ENCODE measurements at regions not wholly inside any gene's neighbourhood (a gene's known extent, or its start where the extent isn't known, plus 50 kb on each side); places are given as distances from the start of the nearest gene placed in this dataset.

DNA sequence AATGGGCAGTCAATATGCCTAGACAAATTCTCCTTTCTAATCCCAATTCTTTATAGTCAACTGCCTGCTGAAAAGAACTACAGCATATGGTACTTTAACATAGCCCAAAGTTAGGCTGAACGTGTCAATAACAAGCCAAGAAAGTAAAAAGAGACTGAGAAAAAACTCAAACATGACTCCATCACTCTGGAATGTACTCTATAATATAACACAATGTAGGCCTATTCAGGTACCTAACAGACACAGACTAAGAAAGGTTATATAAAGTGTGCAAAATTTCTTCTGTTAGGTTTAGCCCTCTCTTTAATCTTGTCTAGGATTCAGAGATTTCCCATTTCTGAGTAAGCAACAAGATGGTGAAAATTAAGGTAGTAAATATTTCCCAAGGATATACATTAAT, 209.7 kb upstream of the PRR16 start:
- TF ChIP-seq EZH2 (IDR thresholded peaks at IDR 0.05; ENCODE audit: borderline replicate concordance, insufficient read depth, low read depth, low read length, poor library complexity, severe bottlenecking) (no peak), CTCF (IDR thresholded peaks at IDR 0.05) (no peak)
- H3K27me3 Mint-ChIP-seq, result no peaks in the 10 kb centered on the region
- Histone ChIP-seq H3K4me3 (ENCODE audit: control extremely low read depth in 1 of 5, extremely low read depth in 1 of 5, insufficient read depth in 1 of 5, low read depth in 2 of 5, low read length in 4 of 5) (no peak overlapping the region), H3K9ac (ENCODE audit: low read length) (no peak overlapping the region), H2AFZ (ENCODE audit: insufficient read depth, low read depth, low read length, poor library complexity, severe bottlenecking) (no peak overlapping the region), H3K4me1 (ENCODE audit: control insufficient read depth in 2 of 2, insufficient read depth in 2 of 2, low read length in 2 of 2) (no peaks in the 10 kb centered on the region), H3K9me3 (ENCODE audit: control extremely low read depth in 1 of 3, control insufficient read depth in 2 of 3, insufficient read depth in 1 of 3, low read length in 2 of 3) (no peaks in the 10 kb centered on the region), H4K20me1 (ENCODE audit: control insufficient read depth, insufficient read depth, low read length, poor library complexity, severe bottlenecking) (no peaks in the 10 kb centered on the region), H3K27ac (ENCODE audit: low read length in 2 of 2) (no peak overlapping the region), H3K4me2 (replicated peaks; ENCODE audit: low read depth, low read length, poor library complexity, severe bottlenecking) (no peak overlapping the region), H3K27me3 (replicated peaks in 1 of 4; ENCODE audit: control extremely low read depth in 1 of 4, control insufficient read depth in 3 of 4, insufficient read depth in 4 of 4, low read length in 3 of 4) (no peaks in the 10 kb centered on the region), H3K79me2 (ENCODE audit: control insufficient read depth, insufficient read depth, low read length) (no peaks in the 10 kb centered on the region), H3K36me3 (replicated peaks in 1 of 2; ENCODE audit: control extremely low read depth in 1 of 2, control insufficient read depth in 1 of 2, extremely low read depth in 1 of 2, insufficient read depth in 2 of 2, low read length in 1 of 2) (no peaks in the 10 kb centered on the region)
- DNase-seq (no peak), ATAC-seq (ENCODE audit: low read depth) (no peak)
- POLR2A ChIA-PET, result no interaction called here
- H3K4me3 Mint-ChIP-seq, result no peak overlapping the region
- H3K4me1 Mint-ChIP-seq, result no peaks in the 10 kb centered on the region
- CTCF ChIA-PET, result no interaction called here
- WGBS (ENCODE audit: insufficient coverage), result no CpG with 5 or more reads among the region's 1 CpG
- intact Hi-C loops (cut with micrococcal nuclease), result no loop called here
- H3K9me3 Mint-ChIP-seq (ENCODE audit: insufficient read depth), result no peaks in the 10 kb centered on the region
- H3K27ac Mint-ChIP-seq, result no peak overlapping the region

GRCh38 chr5:120255214-120255613, 208.9 kb upstream of the PRR16 start:
- H4K20me1 ChIP-seq (ENCODE audit: control insufficient read depth, insufficient read depth, low read length, poor library complexity, severe bottlenecking), result no peaks in the 10 kb centered on the region
- no peak overlapping the region for H3K4me3 ChIP-seq (ENCODE audit: control extremely low read depth in 1 of 5, extremely low read depth in 1 of 5, insufficient read depth in 1 of 5, low read depth in 2 of 5, low read length in 4 of 5)
- H3K27ac ChIP-seq (ENCODE audit: low read length in 2 of 2), result no peak overlapping the region
- Mint-ChIP-seq H3K27me3 (no peaks in the 10 kb centered on the region), H3K4me1 (no peaks in the 10 kb centered on the region), H3K4me3 (no peak overlapping the region), H3K9me3 (ENCODE audit: insufficient read depth) (no peaks in the 10 kb centered on the region), H3K27ac (no peak overlapping the region)
- no peak overlapping the region for H3K4me2 ChIP-seq (replicated peaks; ENCODE audit: low read depth, low read length, poor library complexity, severe bottlenecking)
- H3K4me1 ChIP-seq (ENCODE audit: control insufficient read depth in 2 of 2, insufficient read depth in 2 of 2, low read length in 2 of 2), result no peaks in the 10 kb centered on the region
- H3K9ac ChIP-seq (ENCODE audit: low read length), result no peak overlapping the region
- H2AFZ ChIP-seq (ENCODE audit: insufficient read depth, low read depth, low read length, poor library complexity, severe bottlenecking), result no peak overlapping the region
- ATAC-seq (ENCODE audit: low read depth) (no peak), DNase-seq (no peak)
- intact Hi-C loops (cut with micrococcal nuclease), result no loop called here
- H3K79me2 ChIP-seq (ENCODE audit: control insufficient read depth, insufficient read depth, low read length), result no peaks in the 10 kb centered on the region
- CTCF ChIA-PET, result no interaction called here
- no peaks in the 10 kb centered on the region for H3K9me3 ChIP-seq (ENCODE audit: control extremely low read depth in 1 of 3, control insufficient read depth in 2 of 3, insufficient read depth in 1 of 3, low read length in 2 of 3)
- no peak for TF ChIP-seq CTCF (IDR thresholded peaks at IDR 0.05)
- no peak for TF ChIP-seq EZH2 (IDR thresholded peaks at IDR 0.05; ENCODE audit: borderline replicate concordance, insufficient read depth, low read depth, low read length, poor library complexity, severe bottlenecking)
- no peaks in the 10 kb centered on the region for H3K36me3 ChIP-seq (replicated peaks in 1 of 2; ENCODE audit: control extremely low read depth in 1 of 2, control insufficient read depth in 1 of 2, extremely low read depth in 1 of 2, insufficient read depth in 2 of 2, low read length in 1 of 2)
- POLR2A ChIA-PET, result no interaction called here
- no peaks in the 10 kb centered on the region for H3K27me3 ChIP-seq (replicated peaks in 1 of 4; ENCODE audit: control extremely low read depth in 1 of 4, control insufficient read depth in 3 of 4, insufficient read depth in 4 of 4, low read length in 3 of 4)
- no CpG with 5 or more reads among the region's 2 CpGs for WGBS (ENCODE audit: insufficient coverage)

Measured in B cell (primary cell).